Endothelial cell of umbilical vein (primary cell): ENCODE measurements at regions not wholly inside any gene's neighbourhood (a gene's known extent, or its start where the extent isn't known, plus 50 kb on each side); places are given as distances from the start of the nearest gene placed in this dataset.

Experiments
- BruUV-seq: library from RNA; stranded (reverse); fragments of 400-500 nt; replicated peaks from 2 replicates; lab custom pipeline; 2021; lab: Mats Ljungman, UMichigan
- CTCF ChIA-PET: fragments of 300-600, 350-600 bp; sonication (Branson Sonifier 250); formaldehyde crosslinking; loops from one replicate; lab custom pipeline; 2021; ENCODE audit warnings: antibody characterized with exemption, inconsistent platforms; lab: Charles Lee
- POLR2A ChIA-PET: fragments of 300-600, 350-600 bp; sonication (Branson Sonifier 250); formaldehyde crosslinking; loops from one replicate; lab custom pipeline; 2021; ENCODE audit warnings: antibody characterized with exemption, inconsistent platforms; lab: Charles Lee
- DNase-seq: peaks from one replicate; pipeline ENCODE4 v3.0.0-alpha.2; 2011; ENCODE audit warnings: low read depth, low spot score
- FAIRE-seq: peaks from 2 replicates; lab custom pipeline; 2011; peaks lifted over from hg19 to GRCh38; lab: Jason Lieb, UNC
- H2AFZ ChIP-seq: 2 replicates; pipeline ENCODE4 v1.6.0; 2012; ENCODE audit warnings: low read depth, low read length, control low read depth, inconsistent platforms
- H3K27ac ChIP-seq: 2 replicates; pipeline ENCODE4 v1.5.1; 2011; ENCODE audit warnings: low read depth, mild to moderate bottlenecking, control low read depth, low read length, moderate library complexity; ENCODE audit not compliant: insufficient read depth
- H3K27me3 ChIP-seq, 2 experiments: 2 replicates each; pipeline versions ENCODE4 v1.6.0 to v1.6.1; 2011; ENCODE audit warnings: low read length in 2 of 2, mixed read lengths in 1 of 2; ENCODE audit not compliant: control insufficient read depth in 2 of 2, insufficient read depth in 2 of 2
- H3K36me3 ChIP-seq, 2 experiments: 2 replicates in 1 of 2; 3 replicates in 1 of 2; pipeline ENCODE4 v1.5.1; 2011; ENCODE audit warnings: low read length in 2 of 2, mild to moderate bottlenecking in 1 of 2, moderate library complexity in 1 of 2; ENCODE audit not compliant: control insufficient read depth in 2 of 2, insufficient read depth in 2 of 2; ENCODE audit errors: extremely low read depth in 1 of 2
- H3K4me1 ChIP-seq: 3 replicates; pipeline ENCODE4 v1.5.1; 2011; ENCODE audit warnings: mild to moderate bottlenecking, low read length; ENCODE audit not compliant: control insufficient read depth, insufficient read depth; ENCODE audit errors: extremely low read depth
- H3K4me2 ChIP-seq: 2 replicates; pipeline ENCODE4 v1.6.1; 2011; ENCODE audit warnings: low read length, control low read depth, mixed read lengths; ENCODE audit not compliant: insufficient read depth
- H3K4me3 ChIP-seq, 3 experiments: fragments of 200-600 bp in 1 of 3; sonication (generic), shearing (Covaris generic) in 1 of 3; replicated peaks in 1 of 3; 2 replicates each; pipeline ENCODE4 v1.5.1; 2011 to 2016; ENCODE audit warnings: control low read depth in 3 of 3, low read length in 3 of 3, mild to moderate bottlenecking in 2 of 3, inconsistent platforms in 1 of 3, low read depth in 1 of 3, moderate library complexity in 1 of 3; ENCODE audit not compliant: insufficient read depth in 1 of 3
- H3K79me2 ChIP-seq: 2 replicates; pipeline ENCODE4 v1.6.0; 2012; ENCODE audit warnings: low read length, inconsistent platforms; ENCODE audit not compliant: control insufficient read depth, insufficient read depth
- H3K9ac ChIP-seq: replicated peaks from 2 replicates; pipeline ENCODE3; 2011; ENCODE audit warnings: low read length, control low read depth; ENCODE audit not compliant: insufficient read depth; ENCODE audit errors: extremely low read depth
- H3K9me1 ChIP-seq: replicated peaks from 3 replicates; pipeline ENCODE4 v1.6.0; 2011; ENCODE audit warnings: mild to moderate bottlenecking, low read length; ENCODE audit not compliant: control insufficient read depth, insufficient read depth; ENCODE audit errors: extremely low read depth
- H3K9me3 ChIP-seq: replicated peaks from 2 replicates; pipeline ENCODE4 v1.5.1; 2012; ENCODE audit warnings: low read length, inconsistent platforms; ENCODE audit not compliant: control insufficient read depth, insufficient read depth
- H4K20me1 ChIP-seq: replicated peaks from 2 replicates; pipeline ENCODE3; 2011; ENCODE audit warnings: mild to moderate bottlenecking, low read length; ENCODE audit not compliant: control insufficient read depth, insufficient read depth; ENCODE audit errors: extremely low read depth
- CTCF ChIP-seq, 2 donors: IDR thresholded peaks; 1 replicate in 1 of 2; 2 replicates in 1 of 2; pipeline ENCODE4 v1.5.1; 2011; ENCODE audit warnings: low read length in 2 of 2, mild to moderate bottlenecking in 2 of 2, moderate library complexity in 2 of 2, control low read depth in 1 of 2, inconsistent platforms in 1 of 2, low read depth in 1 of 2; ENCODE audit not compliant: insufficient read depth in 1 of 2; ENCODE audit errors: extremely low read depth in 1 of 2
- EZH2 ChIP-seq: IDR thresholded peaks from 2 replicates; pipeline ENCODE4 v1.6.1; 2012; ENCODE audit warnings: borderline replicate concordance, low read depth, mild to moderate bottlenecking, moderate library complexity, low read length, inconsistent platforms; ENCODE audit not compliant: severe bottlenecking
- FOS ChIP-seq: IDR thresholded peaks from 2 replicates; pipeline ENCODE4 v1.6.1; 2011; ENCODE audit warnings: mild to moderate bottlenecking, low read length, moderate library complexity, borderline replicate concordance; ENCODE audit not compliant: insufficient read depth
- GATA2 ChIP-seq: IDR thresholded peaks from 2 replicates; pipeline ENCODE4 v1.7.0; 2011; ENCODE audit warnings: low read depth, mild to moderate bottlenecking, moderate library complexity, mixed read lengths, low read length; ENCODE audit not compliant: insufficient read length, insufficient read depth
- JUN ChIP-seq: IDR thresholded peaks from 2 replicates; pipeline ENCODE4 v1.6.1; 2011; ENCODE audit warnings: borderline replicate concordance, low read depth; ENCODE audit not compliant: insufficient read length, insufficient read depth
- MYC ChIP-seq: IDR thresholded peaks from one replicate; pipeline ENCODE4 v1.6.1; 2011; ENCODE audit warnings: mild to moderate bottlenecking, low read depth, low read length
- POLR2A ChIP-seq: IDR thresholded peaks from 2 replicates; pipeline ENCODE4 v1.6.1; 2012; ENCODE audit warnings: low read depth, mild to moderate bottlenecking, control low read depth, low read length
- POLR2AphosphoS5 ChIP-seq: IDR thresholded peaks from 2 replicates; pipeline ENCODE4 v1.6.1; 2012; ENCODE audit warnings: low read depth, mild to moderate bottlenecking, control low read depth, low read length, moderate library complexity; ENCODE audit not compliant: insufficient read depth
- dilution Hi-C: fragments of 300-500 bp; cut with MboI; formaldehyde crosslinking; loops from one replicate; pipeline ENCODE4 v1.15.0; 2019; ENCODE audit warnings: low sequenced_read_pairs; ENCODE audit not compliant: extremely low pct_ligation_motif_present
- intact Hi-C: fragments of 100-400 bp; cut with micrococcal nuclease; formaldehyde crosslinking; loops from one replicate; pipeline ENCODE4 v1.10.0; 2022
- TF ChIP-seq, protein P1 (sequence below): IDR thresholded peaks from 2 replicates; pipeline ENCODE4 v1.6.1; 2011; ENCODE audit not compliant: insufficient read depth, insufficient read length

- POLR2A ChIA-PET, result no interaction called here
- dilution Hi-C loops, result no loop called here
- no peak for FAIRE-seq
- H3K9me3 ChIP-seq, result no peaks in the 10 kb centered on the region
- H2AFZ ChIP-seq, result no peak overlapping the region
- peak; percentile 40 for DNase-seq
- no TSS peak for BruUV-seq
- H3K4me2 ChIP-seq, result no peak overlapping the region
- intact Hi-C loops, result no loop called here
- H3K9me1 ChIP-seq, result no peaks in the 10 kb centered on the region
- CTCF ChIA-PET, result interaction anchor here (1.3 kb wide), 1 partner anchor 9 kb away, joined by 6 read pairs; no protein-coding TSS in a partner anchor
- H3K9ac ChIP-seq, result no peak overlapping the region
- no peaks in the 10 kb centered on the region for H3K79me2 ChIP-seq
- H3K36me3 ChIP-seq, result no peaks in the 10 kb centered on the region
- TF ChIP-seq JUN (no peak), FOS (no peak), POLR2AphosphoS5 (no peak)
- no peak overlapping the region for H3K4me3 ChIP-seq
- H3K4me1 ChIP-seq, result no peaks in the 10 kb centered on the region
- no peak overlapping the region for H3K27ac ChIP-seq
- no peaks in the 10 kb centered on the region for H4K20me1 ChIP-seq
- H3K27me3 ChIP-seq, result peaks cover 4 to 10% of the 10 kb centered on the region in 2 experiments
Observed at GRCh38 chr5:14069021-14069420, 74.1 kb upstream of the TRIO start.

DNA sequence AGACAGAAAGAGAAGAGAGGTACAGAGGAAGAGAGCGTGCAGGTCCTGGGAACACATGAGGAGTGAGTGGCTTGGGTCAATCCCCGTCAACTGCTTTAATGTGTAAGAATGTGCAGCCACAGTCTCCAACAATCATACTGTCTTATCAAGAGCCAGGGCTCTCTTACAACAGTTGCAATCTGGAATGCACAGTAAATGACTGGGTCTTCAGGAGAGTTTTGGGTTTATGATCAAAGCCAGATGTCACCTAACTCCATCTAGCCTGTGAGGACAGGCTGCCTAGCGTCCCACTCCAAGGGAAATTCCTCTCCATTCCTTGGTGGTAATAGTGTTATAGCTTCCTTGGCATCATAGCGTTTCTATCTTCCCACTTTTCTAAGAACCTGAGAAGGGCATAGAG lies 75.0 kb upstream of the TRIO start:
- Histone ChIP-seq H3K79me2 (no peaks in the 10 kb centered on the region), H3K4me1 (no peaks in the 10 kb centered on the region), H3K9me3 (no peaks in the 10 kb centered on the region), H3K4me2 (no peak overlapping the region), H2AFZ (no peak overlapping the region), H3K9ac (no peak overlapping the region), H3K9me1 (no peaks in the 10 kb centered on the region), H4K20me1 (no peaks in the 10 kb centered on the region), H3K27ac (no peak overlapping the region), H3K36me3 (no peaks in the 10 kb centered on the region), H3K4me3 (no peak overlapping the region), H3K27me3 (peaks cover 4 to 10% of the 10 kb centered on the region in 2 experiments)
- TF ChIP-seq EZH2, result no peak
- no peak for TF ChIP-seq FOS
- no peak for TF ChIP-seq POLR2A
- no peak for TF ChIP-seq GATA2
- TF ChIP-seq MYC, result no peak
- no peak for TF ChIP-seq POLR2AphosphoS5
- TF ChIP-seq JUN, result no peak
- no peak for TF ChIP-seq CTCF (IDR thresholded peaks at IDR 0.05; ENCODE audit: extremely low read depth in 1 of 2, insufficient read depth in 1 of 2, low read depth in 1 of 2, low read length in 2 of 2)
- TF ChIP-seq, protein P1, sequence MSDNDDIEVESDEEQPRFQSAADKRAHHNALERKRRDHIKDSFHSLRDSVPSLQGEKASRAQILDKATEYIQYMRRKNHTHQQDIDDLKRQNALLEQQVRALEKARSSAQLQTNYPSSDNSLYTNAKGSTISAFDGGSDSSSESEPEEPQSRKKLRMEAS, result no peak
- intact Hi-C loops (no loop called here), dilution Hi-C loops (no loop called here)
- DNase-seq (no peak), FAIRE-seq (no peak)
- ChIA-PET CTCF (no interaction called here), POLR2A (no interaction called here)
- no TSS peak for BruUV-seq
